ENCODE measurements at regions not wholly inside any gene's neighbourhood (a gene's known extent, or its start where the extent isn't known, plus 50 kb on each side); places are given as distances from the start of the nearest gene placed in this dataset.
"Not testable (repeated sequence)": the region's sequence is repeated elsewhere in the genome, so short reads cannot be mapped to it uniquely, and the experiment has no call there.

- DNase-seq, result not testable (repeated sequence)
Observed at GRCh38 chr11:3307584-3307983, 71.4 kb downstream of the ZNF195 start.

GRCh38 chr11:3301060-3301459, 68.8 kb upstream of the MRGPRE start:
- not testable (repeated sequence) for DNase-seq

- not testable (repeated sequence) for DNase-seq
Observed at GRCh38 chr11:3300579-3300978, 68.4 kb upstream of the MRGPRE start.

- DNase-seq, result peak in 1 of 2 donors; percentile 1
Observed at GRCh38 chr11:3297834-3298233, 65.6 kb upstream of the MRGPRE start.

GRCh38 chr11:3290563-3290962, 58.3 kb upstream of the MRGPRE start:
- DNase-seq, result not testable (repeated sequence)

GRCh38 chr11:3287326-3287905, 55.2 kb upstream of the MRGPRE start:
- DNase-seq, result not testable (repeated sequence)

DNA sequence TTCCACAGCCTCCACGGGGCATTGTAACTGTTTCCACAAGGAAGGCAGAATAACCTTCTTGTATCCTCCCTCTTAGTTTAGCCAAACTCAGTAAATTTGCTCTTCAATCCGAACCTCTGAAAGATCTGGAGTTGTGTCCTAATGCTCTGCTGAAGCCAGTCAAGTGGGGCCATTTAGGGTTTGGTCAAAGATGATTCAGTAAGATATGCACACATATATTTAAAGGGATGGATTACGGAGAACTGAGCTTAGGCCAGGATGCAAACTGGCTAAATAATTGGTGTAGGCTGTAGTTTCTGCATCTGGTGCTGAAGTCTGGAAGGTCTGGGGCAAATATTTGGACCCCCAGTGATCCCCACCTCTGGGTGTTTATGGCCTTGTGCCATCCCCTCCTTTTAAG, 53.0 kb upstream of the MRGPRE start:
- DNase-seq, result not testable (repeated sequence)

- DNase-seq, result not testable (repeated sequence)
Observed at GRCh38 chr11:3284248-3284647, 52.0 kb upstream of the MRGPRE start.

DNA sequence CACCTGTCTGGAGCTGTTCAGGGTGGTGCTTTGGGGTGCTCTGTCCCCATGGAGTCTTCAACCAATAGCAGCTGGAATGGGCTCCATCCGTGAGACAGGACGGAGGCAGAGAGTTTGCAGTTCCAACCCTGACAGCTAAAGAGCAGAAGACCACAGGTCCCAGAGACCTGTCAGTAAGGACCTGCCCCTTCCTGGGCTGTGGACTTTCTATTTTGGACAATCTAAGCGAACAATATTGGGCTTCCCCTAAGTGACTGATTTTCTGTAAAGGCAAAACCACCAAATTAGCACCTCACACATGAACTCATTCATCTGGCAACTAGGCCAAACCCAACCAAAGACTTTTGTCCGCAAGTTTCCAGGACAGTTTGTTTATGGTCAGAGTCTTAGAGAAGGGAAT, 50.5 kb upstream of the MRGPRE start:
- not testable (repeated sequence) for DNase-seq

Measured in inflammatory macrophage (primary cell).